GM19238 (cell line): ENCODE measurements at regions not wholly inside any gene's neighbourhood (a gene's known extent, or its start where the extent isn't known, plus 50 kb on each side); places are given as distances from the start of the nearest gene placed in this dataset.

ENCODE experiments used
- DNase-seq: peaks from one replicate; pipeline ENCODE4 v3.0.0; 2011; ENCODE audit warnings: low spot score; ENCODE audit not compliant: insufficient read length

DNA sequence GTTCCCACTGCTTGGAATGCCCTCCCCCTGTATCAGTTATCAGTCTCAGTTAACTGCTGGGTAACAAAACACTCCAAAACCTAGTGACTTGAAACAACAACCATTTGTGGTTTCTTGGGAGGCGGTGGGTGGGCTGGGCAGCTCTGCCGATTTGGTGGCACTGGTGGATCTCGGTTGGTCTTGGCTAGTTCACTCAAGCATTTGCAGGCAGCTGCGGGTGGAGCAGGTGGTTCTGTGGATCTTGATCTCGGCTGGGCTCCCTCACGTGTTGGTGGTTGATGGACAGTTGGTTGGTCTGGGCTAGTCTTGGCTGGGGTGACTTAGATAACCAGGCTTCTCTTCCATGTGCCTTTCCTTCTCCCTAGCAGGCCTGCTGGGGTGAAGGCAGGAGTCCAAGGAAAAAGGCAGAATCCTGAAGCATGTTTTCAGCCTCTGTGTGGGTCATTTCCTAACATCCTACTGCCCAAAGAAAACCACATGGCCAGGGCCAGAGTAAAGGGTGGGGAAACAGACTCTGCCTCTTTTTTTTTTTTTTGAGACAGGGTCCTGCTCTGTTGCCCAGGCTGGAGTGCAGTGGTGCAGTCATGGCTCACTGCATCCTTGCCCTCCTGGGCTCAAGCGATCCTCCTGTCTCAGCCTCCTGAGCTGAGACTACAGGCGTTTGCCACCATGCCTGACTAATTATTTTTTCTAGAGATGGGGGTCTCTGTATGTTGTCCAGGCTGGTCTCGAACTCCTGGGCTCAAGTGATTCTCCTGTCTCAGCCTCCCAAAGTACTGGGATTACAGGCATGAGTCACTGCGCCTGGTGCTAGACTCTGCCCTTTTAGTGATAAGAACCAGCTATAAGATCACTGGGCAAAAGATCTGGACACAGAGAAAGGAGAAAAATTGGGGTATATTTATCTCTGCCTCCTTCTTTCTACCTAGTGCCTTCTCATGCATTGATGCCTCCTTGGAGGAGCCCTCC is 183.7 kb downstream of the RGS3 start:
- DNase-seq, result no peak

DNA sequence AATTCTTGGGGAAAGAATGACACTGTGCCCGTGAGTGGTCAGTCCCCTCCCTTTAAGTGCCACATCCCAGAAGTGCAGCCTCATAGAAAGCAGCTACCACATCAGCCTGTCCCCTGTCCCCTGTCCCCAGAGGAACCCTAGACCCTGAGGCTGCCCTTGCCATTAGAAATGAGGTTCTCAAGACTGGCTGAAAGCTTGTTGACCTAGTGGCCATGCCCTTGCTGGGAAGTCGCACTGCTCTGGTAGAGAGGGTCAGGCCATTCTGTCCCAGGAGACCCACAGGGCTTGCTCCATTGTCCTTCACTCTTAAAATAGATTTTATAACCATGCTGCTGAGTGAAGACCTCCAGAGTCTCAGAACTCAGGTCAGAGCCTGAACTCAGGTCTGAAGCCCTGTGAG is 184.5 kb downstream of the RGS3 start:
- DNase-seq, result no peak

DNA sequence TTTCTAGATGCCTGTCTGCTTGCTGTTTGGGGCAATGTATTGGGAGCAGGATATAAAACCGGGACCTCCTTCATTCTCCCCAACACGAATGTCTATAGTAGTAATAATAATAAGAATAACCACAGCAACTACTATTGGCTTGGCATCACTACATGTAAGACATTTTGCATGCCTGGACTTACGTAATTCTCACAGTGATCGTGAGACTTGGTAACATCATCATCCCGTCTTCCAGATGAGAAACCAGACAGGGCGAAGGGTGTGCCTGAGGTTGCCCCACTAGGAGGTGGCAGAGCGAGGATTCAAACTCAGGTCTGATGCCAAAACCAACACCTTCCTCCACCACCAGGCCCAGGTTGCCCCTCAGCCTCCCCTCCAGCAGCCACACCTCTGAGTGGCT is 185.1 kb downstream of the RGS3 start:
- no peak for DNase-seq

DNA sequence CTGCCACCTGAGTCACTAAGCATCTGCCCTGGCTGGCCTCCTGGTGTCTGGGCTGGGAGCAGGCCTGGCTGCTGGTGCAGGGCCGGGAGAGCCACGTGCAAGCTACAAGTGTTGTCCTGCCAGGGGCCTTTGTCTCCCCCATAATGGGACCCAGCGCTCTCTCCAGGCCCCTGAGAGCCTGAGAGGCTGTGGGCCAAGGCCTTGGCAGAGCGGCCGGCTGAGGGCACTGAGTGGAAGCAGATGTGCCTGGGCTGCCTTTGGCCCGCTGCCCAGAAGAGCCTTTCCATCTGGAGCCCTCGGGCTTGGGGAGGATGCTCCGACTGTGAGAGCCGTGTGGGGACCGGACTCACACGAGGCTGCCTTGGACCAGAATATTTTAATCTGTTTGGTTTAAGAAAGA is 185.5 kb downstream of the RGS3 start:
- DNase-seq, result no peak

DNA sequence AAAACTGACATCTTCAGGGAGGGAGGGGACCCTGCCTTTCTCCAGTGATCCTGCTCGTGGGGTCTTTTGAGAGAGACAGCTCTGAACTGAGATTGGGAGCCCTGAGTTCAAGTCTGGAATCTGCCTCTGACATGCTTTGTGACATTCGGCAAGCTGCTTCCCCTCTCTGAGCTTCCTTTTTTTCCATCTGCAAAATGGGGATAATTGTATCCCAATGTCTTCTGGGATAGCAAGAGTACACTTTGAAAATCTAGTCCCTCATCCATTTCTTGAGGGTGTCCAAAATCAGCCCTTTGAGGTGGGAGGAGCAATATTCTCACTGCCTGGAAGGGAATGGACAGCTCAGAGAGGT is 186.3 kb downstream of the RGS3 start:
- DNase-seq, result no peak

DNA sequence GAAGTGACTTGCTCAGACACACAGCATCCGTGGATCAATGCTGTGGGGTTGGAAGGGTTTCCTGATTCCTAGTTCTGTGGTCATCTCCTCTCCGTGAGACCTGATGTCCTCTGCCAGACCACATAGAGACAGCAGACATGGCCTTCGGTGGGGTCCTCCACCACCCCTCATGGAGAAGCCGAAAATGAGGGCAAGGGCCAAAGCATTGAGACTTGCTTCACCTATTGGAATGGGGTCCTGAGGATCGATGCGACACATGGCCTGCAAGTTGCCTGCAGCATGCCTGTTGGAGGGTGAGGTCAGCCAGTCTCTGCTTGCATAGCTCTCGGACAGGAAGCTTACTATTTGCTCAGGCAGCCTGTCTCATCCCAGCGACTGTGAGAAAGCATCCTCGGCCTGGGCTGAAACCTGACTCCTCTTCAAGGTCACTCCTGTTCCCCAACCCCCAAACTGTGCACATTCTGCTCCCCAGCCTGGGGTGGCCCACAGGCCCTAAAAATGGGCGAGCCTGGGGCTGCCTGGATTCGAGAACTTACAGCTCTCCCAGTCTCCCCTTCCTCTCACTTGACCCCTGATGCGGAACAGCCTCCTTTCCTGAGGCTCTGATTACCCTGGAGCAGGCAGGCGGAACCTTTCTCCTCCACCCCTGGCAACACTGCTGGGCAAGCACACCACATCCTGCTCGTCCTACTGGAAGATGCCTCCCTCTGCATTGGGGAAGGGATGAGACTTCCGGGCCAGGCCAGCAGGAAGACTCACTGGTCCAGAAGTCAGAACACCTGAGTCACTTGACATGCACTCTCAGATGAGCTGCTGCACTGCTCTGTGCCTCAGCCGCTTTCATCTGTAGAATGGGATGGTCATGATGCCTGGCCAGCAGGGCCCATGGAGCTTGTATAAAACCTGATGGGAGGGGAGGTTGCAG is 186.9 kb downstream of the RGS3 start:
- no peak for DNase-seq

DNA sequence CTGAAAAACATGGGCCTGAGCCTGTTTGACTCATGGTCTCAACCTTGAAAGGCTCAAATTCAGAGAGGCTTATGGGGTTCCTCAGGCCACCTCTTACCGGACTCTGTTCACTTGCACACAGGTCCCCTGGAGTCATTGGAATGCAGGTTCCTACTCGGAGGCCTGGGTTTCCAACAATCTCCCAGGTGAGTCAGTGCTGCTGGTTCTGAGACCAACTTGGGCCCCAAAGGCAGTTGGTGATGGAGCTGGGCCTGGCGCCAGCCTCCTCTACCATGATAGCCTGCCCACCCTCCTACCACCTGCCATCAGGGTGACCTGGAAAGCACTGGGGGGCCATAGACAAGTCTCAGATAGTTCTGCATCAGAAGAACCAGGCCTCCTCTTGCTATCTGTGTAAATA is 188.4 kb downstream of the RGS3 start:
- no peak for DNase-seq

DNA sequence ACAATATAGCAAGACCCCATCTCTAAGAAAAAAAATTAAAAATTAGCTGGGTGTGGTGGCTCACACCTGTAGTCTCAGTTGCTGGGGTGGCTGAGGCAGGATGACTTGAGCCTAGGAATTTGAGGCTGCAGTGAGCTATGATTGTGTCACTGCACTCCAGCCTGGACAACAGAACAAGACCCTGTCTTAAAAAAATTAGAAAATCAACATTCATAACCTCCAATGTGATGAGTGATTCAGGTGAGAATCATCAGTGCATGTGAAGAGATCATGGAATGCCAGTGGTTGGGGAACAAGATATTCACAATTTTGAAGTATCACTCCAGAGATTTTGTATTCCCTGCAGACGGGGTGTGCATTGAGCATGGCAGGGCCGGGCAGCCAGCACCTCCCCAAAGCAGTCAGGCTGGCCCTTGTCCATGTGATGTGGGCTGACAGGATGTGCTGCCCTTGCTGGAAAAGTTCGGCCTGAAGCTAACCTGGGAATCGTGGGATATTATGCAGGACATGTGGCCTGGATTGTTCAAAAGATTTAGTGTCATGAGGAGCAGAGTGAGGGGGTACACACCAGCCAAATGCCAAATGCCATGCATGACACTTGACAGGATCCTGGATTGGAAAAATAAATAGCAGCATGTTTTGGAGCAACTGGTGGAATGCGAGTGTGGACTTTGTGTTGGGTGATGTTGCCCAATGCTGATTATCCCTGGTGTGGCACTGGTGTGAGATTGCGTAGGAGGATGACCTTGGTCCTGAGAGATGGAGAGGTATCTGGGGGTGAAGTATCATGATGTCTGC is 189.0 kb downstream of the RGS3 start:
- DNase-seq, result no peak

DNA sequence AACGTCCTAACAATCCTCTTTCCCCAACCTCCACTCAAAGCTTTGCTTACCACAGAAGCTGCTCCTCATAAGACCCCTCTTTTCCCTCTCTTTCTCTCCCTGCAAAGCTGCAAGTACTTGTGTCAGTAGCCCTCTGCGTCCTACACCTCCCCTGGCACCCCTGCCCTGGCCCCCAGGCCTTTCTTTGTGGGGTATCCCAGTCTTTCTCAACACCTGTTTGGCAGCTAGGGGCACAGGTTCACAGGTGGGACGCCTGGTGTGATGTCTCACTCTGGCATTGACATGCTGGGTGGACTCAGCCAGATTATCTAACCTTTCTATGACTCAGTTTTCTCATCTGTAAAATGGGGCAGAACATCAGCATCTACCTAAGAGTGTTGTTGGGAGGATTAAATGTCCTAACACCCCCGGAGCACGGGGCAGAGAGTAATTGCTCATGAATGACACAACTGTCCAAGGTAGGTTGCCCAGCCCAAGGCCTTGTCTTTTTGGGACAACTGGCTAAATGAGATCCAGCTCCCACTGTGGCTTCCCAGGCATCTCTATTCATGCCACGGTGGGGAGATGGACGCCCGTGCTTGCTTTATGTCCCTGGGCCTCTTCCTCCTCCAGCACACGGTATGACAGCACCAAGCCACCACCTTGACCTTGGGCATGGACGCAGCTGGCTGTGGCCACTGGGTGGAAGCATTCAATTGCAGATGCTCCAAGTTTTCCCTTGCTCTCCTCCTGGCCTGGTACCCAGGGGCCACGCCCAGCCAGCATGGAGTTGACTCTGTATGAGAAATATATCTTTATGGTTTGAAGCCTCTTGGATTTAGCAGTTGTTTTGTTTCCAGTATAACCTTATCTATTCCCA is 190.4 kb downstream of the RGS3 start:
- no peak for DNase-seq

DNA sequence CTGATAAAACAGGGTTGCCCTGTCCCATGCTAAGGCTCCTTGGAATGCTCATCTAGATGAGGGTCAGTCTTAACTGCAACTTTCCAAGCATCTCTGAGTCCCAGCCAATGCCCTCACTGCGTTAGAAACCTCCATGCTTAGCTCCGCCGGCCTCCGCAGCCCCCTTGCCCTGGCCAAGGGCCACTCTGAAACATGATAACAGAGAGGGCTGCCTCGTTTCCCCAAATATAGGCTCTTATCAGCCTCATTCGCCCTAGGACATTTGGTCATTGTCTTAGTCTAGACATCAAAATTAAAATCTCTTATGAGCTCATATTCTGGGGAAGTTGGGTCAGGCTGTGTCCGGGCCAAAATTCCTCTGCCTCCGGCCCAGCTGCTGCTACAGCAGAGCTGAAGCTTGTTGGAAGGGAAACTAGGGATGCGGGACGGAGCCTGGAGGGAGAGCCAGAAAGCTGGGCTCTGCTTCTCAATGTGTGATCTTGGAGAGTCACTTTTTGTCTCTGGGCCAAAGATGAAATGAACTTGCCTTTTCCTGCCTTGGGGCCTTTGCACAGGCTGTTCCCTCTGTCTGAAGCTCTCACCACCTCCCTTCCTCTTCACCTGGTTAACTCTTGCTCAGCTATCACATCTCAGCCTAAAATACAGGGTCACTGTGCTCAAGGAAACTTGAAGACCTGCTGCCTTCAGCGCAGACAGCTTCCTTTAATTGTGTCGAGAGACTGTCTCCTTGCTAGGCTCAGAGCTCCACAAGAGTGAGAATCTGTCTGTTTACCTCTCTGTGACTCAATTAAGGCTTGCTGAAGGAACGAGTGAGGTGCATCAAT is 191.3 kb downstream of the RGS3 start:
- DNase-seq, result no peak

DNA sequence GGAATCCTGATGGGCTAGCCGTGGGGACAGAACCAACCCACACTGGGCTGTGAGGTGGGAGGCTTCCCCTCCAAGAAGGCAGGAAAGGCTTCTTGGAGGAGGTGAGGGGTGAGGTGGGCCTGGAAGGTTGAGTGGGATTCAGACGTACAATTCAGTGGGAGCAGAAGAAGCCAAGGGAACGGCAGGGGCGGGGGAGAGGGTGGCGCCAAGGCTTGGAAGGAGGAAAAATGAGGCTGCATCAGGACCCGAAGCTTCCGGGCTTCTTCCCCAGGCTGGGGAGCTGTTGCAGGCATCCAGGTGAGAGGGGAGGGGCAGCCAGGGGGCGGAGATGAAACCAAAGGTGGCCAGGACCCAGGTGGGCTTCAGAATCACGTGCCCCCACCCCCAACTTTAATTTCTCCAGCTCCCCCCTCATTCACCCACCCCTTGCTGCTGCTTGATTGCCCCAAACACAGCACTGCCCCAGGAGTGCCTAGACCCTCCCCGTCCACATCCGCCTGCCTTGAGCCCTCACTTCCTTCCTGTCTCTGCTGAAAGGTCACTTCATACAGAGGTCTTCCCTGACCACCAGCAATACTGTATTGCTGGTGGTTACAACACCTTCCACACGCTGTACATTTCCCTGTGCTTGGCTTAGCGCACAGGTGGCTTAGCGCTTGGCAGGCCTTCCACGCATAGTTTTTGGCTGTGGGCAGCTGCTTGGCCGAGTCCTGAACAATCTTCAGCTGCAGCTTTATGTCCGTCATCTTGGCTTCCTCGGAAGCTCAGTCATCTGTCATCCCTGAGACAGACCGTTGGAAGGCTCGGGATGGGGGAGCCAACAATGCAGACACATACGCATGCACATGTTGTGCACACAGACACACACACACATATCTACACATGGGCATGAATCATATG is 193.5 kb downstream of the RGS3 start:
- no peak for DNase-seq

DNA sequence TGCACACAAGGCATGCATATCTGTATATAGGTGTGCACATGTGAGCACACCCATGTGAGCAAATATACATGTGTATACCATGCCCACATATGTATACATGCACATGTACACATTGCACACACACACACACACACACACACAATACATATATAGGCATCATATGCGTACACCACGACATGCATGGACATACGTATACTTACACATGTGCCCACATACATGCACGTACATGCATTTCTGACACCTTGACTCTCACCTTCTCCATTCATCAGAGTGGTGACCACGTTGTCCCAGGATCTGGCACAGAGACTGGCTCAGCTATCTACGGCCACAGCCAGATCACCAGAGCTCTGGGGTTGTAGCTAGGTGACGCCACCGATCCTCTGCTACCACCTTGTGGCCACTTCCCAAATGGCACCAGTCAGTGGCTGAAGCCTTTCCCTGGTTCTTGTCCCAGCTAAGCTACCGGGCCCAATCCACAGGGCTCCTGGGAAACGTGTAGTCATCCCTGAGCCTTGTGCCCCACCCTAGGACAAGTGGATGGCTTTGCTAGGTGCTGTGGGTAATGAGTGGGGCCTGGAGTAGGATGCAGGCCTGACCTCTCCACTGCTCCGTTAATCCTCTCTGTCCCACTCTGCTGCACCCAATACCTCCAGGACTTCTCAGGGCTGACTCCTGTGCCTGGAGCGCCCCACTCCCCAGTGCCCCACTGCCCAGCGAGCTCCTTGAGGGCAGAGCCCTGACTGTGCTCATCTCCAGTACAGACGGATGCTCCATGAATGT is 194.4 kb downstream of the RGS3 start:
- DNase-seq, result peak; percentile 83

DNA sequence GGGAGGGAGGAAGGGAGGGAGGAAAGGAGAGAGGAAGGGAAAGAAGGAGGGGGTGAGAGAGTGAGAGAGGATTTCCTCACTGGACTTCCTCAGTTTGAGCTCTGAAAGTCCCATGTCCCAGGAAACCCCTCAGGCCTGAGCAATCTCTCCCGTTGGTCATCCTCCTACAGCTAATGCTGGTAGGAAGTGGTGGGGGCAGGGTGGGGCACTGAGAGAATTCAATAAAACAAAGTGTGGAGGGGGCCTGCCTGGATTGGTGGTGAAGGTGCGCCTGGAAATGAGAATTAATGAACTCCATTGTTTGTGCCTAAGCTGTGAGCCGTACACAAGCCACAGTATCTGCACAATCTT is 195.0 kb downstream of the RGS3 start:
- DNase-seq, result no peak

DNA sequence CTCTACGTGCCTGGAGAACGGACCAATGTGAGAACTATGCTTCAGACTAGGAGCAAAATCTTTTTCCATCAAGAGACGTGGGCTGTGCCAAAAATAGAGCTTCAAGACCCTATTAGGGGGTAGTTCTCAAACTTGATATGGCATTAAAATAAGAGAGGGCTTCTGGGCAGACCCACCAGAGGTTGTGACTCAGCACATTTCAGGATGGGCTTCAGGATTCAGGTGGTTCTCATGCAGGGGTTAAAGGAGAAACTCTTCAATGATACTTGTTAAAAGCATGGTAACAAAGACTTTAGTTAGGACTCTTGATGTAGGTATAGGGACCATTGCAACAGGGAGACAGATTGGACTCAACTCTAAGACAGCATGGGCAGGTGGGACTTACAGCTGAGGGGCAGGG is 195.5 kb downstream of the RGS3 start:
- no peak for DNase-seq

DNA sequence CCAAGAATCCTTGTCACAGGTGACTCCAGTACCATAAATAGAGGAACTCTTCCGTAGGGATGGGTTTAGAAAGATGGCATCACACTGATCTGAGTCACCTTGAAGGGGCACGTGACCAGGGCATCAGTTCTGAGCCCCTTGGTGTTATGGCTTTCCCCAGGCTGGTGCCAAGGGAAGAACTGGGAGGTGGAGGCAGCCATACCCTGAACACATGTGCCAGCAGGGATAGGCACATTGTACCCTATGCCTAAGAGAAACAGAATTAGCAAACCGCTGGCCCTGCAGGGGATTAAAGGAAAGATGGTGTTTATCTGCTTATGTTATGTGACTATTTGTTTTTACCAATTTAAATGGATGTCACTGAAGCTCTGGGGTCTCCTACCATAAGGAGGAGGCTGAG is 196.2 kb downstream of the RGS3 start:
- no peak for DNase-seq

DNA sequence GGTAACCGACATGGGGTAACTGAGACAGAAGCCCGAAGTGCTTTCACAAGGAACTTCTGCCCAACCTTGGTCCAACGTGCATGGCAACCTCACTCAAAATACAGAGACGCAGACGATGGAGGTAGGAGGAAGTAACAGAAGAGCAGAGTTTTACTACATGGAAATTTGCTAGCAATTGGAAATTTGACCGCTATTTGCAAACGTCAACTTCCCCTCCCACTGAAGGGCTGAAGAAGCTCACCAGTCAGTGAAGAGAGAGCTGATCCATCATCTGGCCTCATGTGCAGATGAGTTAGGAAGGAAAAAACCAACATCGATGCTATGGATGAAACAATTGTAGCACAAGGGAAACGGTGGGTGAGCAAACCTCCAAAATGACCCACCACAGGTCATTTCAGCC is 196.7 kb downstream of the RGS3 start:
- no peak for DNase-seq

DNA sequence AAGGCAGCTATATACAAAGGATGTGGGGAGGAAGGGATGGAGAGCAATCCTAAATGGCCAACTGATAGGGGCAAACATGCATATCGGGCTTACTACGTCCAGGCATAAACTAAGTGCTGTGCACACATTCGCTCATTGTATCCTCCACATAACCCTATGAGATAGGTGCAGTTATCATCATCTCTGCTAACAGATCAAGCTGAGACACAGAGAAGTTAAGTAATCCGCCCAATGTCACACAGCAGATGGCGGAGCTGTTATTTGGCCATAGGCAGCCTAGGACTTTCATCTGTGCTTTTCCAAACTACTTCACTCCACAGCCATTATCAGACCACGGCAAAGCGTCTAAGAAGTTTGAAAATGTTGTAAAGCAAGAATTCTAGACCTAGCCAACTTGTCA is 197.5 kb downstream of the RGS3 start:
- no peak for DNase-seq
